Fibroblast of the conjunctiva (primary cell): ENCODE measurements at regions not wholly inside any gene's neighbourhood (a gene's known extent, or its start where the extent isn't known, plus 50 kb on each side); places are given as distances from the start of the nearest gene placed in this dataset.
"Not testable (repeated sequence)": the region's sequence is repeated elsewhere in the genome, so short reads cannot be mapped to it uniquely, and the experiment has no call there.

Source experiments
- DNase-seq: peaks from one replicate; pipeline ENCODE4 v3.0.0-alpha.2; 2010; ENCODE audit warnings: low read depth

GRCh38 chrX:69431420-69431819 lies 72.7 kb upstream of the NALF2 start:
- DNase-seq, result no peak

GRCh38 chrX:69430785-69431184 lies 73.3 kb upstream of the NALF2 start:
- no peak for DNase-seq

GRCh38 chrX:69429339-69430015 lies 74.6 kb upstream of the NALF2 start:
- no peak for DNase-seq

GRCh38 chrX:69428216-69428615 lies 75.9 kb upstream of the NALF2 start:
- DNase-seq, result no peak

GRCh38 chrX:69424910-69425309 lies 79.2 kb upstream of the NALF2 start:
- no peak for DNase-seq

- peak; percentile 16 for DNase-seq
These were observed 80.0 kb upstream of the NALF2 start for GRCh38 chrX:69424161-69424560.

- DNase-seq, result not testable (repeated sequence)
These were observed 81.9 kb upstream of the NALF2 start for GRCh38 chrX:69422208-69422607.

GRCh38 chrX:69415698-69416097 lies 88.4 kb upstream of the NALF2 start:
- DNase-seq, result no peak

- DNase-seq, result no peak
These were observed 91.5 kb upstream of the NALF2 start for GRCh38 chrX:69412661-69413060.

- no peak for DNase-seq
These were observed 105.2 kb upstream of the NALF2 start for GRCh38 chrX:69398881-69399280.

GRCh38 chrX:69396916-69397315 lies 107.2 kb upstream of the NALF2 start:
- DNase-seq, result no peak

GRCh38 chrX:69395306-69395705 lies 108.8 kb upstream of the NALF2 start:
- DNase-seq, result no peak

GRCh38 chrX:69389101-69389501 lies 115.0 kb upstream of the NALF2 start:
- no peak for DNase-seq

- DNase-seq, result no peak
These were observed 115.6 kb upstream of the NALF2 start for GRCh38 chrX:69388526-69388925.

GRCh38 chrX:69387567-69388487 lies 116.3 kb upstream of the NALF2 start:
- DNase-seq, result peak; percentile 29

GRCh38 chrX:69386681-69387080 lies 117.4 kb upstream of the NALF2 start:
- no peak for DNase-seq

GRCh38 chrX:69379412-69379811 lies 124.7 kb upstream of the NALF2 start:
- no peak for DNase-seq

- DNase-seq, result no peak
These were observed 129.6 kb upstream of the NALF2 start for GRCh38 chrX:69374569-69374968.

GRCh38 chrX:69372435-69372834 lies 131.7 kb upstream of the NALF2 start:
- DNase-seq, result no peak

- DNase-seq, result no peak
These were observed 133.0 kb upstream of the NALF2 start for GRCh38 chrX:69371159-69371558.

- DNase-seq, result no peak
These were observed 134.1 kb upstream of the NALF2 start for GRCh38 chrX:69369999-69370398.

- no peak for DNase-seq
These were observed 137.9 kb upstream of the NALF2 start for GRCh38 chrX:69366183-69366582.

GRCh38 chrX:69365755-69366154 lies 138.4 kb upstream of the NALF2 start:
- no peak for DNase-seq
